ENCODE measurements at regions not wholly inside any gene's neighbourhood (a gene's known extent, or its start where the extent isn't known, plus 50 kb on each side); places are given as distances from the start of the nearest gene placed in this dataset.
"Not testable (repeated sequence)": the region's sequence is repeated elsewhere in the genome, so short reads cannot be mapped to it uniquely, and the experiment has no call there.

GRCh38 chr12:71299541-71300376, 139.8 kb upstream of the LGR5 start:
- DNase-seq = no peak

DNA sequence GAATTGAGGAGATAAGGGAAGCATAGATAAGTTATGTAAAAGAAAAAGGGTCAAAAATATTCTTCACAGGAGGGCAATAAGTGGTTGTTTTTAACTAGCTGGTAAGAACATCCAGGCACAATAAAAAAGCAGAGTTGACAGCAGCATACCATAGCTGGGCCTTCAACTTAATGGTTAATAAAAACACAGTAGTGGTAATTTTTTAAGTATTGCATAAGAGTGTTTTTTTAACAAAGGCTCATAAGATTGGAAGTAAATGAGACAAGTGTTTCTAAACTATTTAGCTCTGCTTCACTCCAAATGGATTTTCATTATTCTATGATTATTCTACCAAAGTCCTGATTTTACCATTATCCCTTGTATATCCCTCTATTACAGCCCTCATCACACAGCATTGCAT, 140.1 kb upstream of the TSPAN8 start:
- DNase-seq = no peak

DNA sequence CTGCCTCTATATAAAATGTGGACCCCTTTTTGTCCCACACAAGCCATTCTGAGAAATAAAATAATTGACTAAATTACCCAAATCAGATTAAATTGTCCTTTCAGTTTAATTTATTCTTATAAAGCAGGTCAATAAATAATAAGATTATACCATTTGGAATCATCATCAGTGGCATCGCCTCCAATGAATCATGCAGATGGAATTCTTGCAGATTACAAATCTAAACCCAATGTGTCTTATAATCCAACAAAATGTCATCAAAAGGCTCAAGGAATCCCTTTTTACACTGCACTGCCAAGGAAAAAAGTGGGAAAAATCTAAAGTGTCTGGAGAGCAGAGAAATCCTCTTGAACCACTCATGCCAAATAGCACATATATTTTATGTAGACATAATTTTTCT, 138.2 kb upstream of the TSPAN8 start:
- peak; percentile 32 for DNase-seq

GRCh38 chr12:71291746-71292145, 133.9 kb upstream of the TSPAN8 start:
- no peak for DNase-seq

GRCh38 chr12:71283883-71284282, 126.1 kb upstream of the TSPAN8 start:
- DNase-seq = no peak

DNA sequence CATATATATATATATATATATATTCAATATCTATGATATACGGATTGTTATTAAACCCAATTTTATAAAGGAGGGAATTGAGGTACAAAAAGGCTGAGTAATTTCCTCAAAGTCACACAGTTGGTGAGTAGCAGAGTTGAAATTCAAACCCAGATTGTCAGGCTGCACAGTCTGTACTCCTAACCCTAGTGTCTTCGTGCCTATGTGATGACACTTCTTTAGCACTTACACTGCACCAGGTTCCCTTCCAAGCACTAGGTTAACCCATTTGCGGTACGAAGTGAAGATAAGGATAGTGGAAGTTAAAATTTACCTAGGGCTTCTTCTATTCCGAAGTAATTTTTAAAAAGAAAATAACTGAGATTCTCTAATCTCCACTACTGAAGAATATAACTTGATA, 125.1 kb upstream of the TSPAN8 start:
- DNase-seq = no peak

DNA sequence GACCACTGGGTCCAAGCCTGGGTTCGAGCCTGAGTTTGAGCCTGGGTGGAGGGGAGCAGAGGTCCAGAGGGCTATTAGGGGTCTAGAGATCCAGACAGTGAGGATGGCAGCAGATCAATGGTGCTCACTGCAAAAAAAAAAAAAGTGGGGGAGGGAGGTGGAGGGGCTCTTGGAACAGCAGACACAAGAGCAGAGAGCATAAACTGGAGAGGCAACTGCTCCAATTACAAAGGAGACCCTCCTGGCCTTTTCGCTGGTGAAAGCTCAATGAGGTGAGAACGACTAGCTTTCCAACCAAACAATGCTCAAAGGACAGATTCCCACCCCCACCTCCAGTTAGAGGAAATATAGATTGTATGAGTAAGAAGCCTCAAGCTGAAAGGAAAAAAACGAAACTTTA, 124.2 kb upstream of the TSPAN8 start:
- peak; percentile 7 for DNase-seq

- DNase-seq = no peak
These were observed 123.6 kb upstream of the TSPAN8 start for GRCh38 chr12:71281425-71281824.

GRCh38 chr12:71277866-71278265, 120.1 kb upstream of the TSPAN8 start:
- no peak for DNase-seq

DNA sequence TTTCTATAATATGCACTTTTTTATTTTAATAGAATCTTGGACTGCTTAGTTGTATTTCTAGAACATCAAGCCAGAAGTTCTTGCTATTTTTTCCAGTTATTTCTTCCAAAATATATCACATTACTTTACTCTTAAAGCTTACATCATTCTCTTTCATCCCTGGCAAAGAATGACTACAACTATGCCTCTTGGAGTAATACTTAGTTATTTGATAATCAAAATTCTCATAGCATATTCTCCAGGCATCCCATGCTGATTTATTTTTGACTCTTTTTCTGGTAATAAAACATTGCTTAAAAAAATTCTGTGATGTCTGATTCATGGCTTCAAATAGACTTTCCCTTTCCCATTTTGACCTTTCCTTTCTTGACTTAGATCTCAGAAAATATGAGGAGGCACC, 118.7 kb upstream of the TSPAN8 start:
- DNase-seq = no peak

GRCh38 chr12:71270794-71271193, 113.0 kb upstream of the TSPAN8 start:
- DNase-seq = not testable (repeated sequence)

- DNase-seq = no peak
These were observed 112.3 kb upstream of the TSPAN8 start for GRCh38 chr12:71270057-71270456.

GRCh38 chr12:71269281-71269598, 111.4 kb upstream of the TSPAN8 start:
- no peak for DNase-seq

DNA sequence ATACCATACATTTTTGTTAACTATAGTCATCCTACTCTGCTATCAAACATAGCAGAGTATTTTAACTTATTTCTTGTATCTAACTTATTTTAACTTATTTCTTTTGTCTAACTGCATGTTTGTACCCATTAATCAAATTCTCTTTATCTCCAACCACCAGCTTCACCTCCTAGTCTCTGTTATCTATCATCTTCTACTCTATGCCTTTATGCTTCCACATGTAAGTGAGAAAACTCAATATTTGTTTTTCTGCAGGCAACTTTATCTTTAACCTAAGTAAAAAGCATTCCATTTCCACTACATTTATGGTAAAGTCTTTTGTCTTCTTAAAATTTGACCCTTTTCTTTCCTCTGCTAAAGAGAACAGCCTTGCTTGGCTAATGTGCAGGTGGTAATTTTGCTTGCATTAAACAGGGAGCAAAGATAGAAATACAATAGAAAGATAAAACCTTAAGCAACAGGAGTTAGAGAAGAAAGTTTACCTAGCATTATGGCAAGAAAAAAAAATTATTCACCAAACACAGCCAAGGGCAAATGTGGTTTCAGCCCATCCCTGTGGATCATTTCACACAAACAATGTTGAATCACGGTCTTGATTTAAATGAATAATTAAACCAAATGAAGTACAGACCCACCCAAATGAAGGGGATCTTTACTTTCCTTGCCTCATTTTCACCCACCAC, 110.9 kb upstream of the TSPAN8 start:
- no peak for DNase-seq

DNA sequence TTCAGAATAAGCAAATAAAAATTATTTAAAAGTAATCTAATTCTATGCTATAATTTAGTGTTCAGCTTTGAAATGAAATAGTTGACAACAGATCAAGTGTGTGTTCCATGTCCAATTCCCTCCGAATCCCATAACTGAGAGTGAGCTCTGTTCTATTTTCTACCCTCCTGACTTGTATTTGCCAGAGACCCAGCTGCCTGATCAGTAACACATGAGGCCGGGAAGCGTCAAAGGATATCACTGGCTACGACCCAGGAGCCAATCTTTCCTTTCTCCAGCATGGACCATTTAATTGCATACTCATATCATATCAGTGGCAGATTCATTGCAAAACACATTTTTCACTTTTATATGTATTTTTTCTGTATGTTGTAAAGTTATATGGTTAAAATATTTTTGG, 108.8 kb upstream of the TSPAN8 start:
- no peak for DNase-seq

DNA sequence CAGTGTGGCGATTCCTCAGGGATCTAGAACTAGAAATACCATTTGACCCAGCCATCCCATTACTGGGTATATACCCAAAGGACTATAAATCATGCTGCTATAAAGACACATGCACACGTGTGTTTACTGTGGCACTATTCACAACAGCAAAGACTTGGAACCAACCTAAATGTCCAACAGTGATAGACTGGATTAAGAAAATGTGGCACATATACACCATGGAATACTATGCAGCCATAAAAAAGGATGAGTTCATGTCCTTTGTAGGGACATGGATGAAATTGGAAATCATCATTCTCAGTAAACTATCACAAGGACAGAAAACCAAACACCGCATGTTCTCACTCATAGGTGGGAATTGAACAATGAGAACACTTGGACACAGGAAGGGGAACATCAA, 107.9 kb upstream of the TSPAN8 start:
- not testable (repeated sequence) for DNase-seq

- DNase-seq = no peak
These were observed 104.7 kb upstream of the TSPAN8 start for GRCh38 chr12:71262466-71262865.

GRCh38 chr12:71252473-71252872, 94.7 kb upstream of the TSPAN8 start:
- no peak for DNase-seq

DNA sequence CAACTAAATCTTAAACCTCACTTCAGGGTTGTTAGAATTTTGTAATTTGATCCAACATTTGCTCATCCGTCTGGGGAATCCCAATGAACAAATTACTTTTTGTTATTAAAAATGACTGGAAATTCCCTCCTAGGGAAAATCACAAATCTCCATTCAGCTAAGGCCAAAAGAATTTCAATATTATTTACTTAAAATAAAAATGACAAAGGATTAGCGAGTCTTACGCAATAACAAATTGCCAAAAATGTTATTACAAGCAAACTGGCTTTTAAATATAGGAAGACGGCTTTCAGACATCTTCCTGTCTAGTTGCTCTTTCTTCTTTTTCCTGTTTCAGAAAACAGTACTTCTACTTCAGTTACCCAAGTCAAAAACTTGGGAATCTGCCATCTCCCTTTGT, 92.4 kb upstream of the TSPAN8 start:
- DNase-seq = peak; percentile 11

- peak; percentile 82 for DNase-seq
These were observed 85.6 kb upstream of the TSPAN8 start for GRCh38 chr12:71243370-71243769.

DNA sequence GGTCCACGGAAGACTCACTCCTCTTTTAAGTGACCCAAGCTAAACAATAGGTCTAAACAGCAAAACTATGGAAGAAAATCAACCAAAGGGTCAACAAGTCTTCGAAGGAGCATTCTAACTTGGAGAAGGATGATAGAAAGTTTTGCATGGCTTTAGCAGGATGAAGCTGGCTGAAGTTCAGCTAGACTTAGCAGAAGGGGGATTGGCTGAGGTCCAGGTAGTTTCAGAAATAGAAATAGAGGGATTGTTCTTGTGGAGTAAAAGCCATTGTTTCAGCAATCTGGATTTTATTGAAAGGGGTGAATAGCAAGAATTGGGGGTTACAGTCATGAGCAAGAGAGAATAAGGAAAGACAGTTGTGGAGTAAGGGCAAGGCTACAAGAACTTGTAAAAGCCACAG, 84.7 kb upstream of the TSPAN8 start:
- DNase-seq = peak; percentile 14

- DNase-seq = peak; percentile 48
These were observed 83.1 kb upstream of the TSPAN8 start for GRCh38 chr12:71240946-71241345.

DNA sequence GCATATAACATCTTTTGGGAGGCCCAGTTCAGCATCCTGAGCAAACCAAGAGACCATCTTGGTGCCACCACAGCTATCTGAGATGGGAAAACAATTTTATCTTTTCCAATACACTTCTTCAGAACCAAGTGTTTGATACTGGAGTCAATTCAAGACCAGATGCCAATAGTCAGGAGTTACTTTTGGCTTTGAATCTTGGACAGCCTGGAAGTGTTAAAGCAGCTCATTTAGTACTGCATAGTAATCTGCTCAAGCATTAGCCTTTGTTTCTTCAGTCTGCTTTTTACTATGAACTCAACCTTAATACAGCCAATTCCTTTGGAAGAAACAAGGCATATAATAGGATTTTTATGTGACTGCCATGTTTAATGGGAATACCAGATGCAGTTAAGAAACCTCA, 81.9 kb upstream of the TSPAN8 start:
- no peak for DNase-seq

DNA sequence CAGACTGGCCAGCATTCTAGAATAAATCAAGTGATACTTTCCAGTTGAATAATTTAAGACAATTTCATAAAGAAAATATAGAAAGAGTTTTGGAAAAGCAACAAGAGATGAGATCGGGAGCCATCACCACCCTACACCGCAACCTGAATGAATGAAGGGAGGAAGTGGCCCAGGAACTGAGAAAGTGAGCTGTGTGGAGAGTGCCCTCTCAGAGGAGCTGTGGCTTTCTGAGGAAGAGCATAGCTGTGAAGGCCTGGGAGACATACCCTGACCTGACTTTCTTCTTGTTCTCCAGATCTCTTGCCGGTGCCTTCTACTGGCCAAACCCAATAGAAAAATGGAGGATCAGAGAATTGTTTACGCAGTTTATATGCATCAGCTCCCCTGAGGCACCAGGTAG, 79.3 kb upstream of the TSPAN8 start:
- DNase-seq = no peak
